ENCODE measurements at regions not wholly inside any gene's neighbourhood (a gene's known extent, or its start where the extent isn't known, plus 50 kb on each side); places are given as distances from the start of the nearest gene placed in this dataset.

DNA sequence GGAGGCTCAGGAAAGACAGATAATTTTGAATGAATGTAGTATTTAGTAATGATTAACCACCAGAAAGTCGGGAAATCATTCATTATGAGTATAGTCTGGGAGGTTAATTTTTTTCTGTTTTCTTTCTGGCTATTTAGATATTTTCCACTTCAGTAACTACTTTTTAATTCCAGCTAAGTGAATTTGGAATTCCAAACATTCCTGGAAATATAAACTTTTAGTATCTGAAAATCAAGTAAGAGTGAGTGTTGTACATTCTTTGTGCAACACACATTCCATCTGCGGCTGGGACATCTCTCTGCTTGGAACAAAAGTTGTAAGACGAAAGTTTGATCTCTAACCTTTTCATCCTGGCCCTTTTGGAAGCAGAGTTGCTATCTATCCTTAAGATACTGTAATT lies 275.7 kb upstream of the SPRED2 start:
- no peak for FAIRE-seq
- DNase-seq (ENCODE audit: low spot score), result peak; percentile 5

- no peak for DNase-seq (ENCODE audit: low spot score)
- FAIRE-seq, result no peak
Observed at GRCh38 chr2:65706411-65706810, 274.0 kb upstream of the SPRED2 start.

DNA sequence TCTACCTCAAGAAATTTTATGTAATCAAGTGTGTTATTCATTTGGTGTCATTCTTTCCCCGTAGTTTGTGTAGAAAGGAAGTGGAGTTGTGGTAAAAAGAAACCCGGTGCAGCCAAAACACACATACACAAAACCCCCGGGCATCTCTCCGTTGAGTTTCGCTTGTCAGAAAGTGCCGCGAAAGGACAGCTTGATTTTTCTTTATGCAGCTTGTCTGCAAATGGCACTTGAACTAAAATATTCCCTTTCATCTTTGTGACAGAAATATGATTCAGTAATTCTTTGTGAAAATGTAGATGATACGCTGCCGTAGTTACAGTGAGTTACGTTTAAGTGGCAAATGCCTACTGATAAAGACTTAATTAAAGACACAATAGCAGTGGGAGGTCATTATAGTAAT lies 268.8 kb upstream of the SPRED2 start:
- DNase-seq (ENCODE audit: low spot score) (no peak), FAIRE-seq (no peak)

- FAIRE-seq (no peak), DNase-seq (ENCODE audit: low spot score) (no peak)
Observed at GRCh38 chr2:65700720-65701119, 268.3 kb upstream of the SPRED2 start.

GRCh38 chr2:65700004-65700651 lies 267.7 kb upstream of the SPRED2 start:
- DNase-seq (ENCODE audit: low spot score) (no peak), FAIRE-seq (no peak)

- DNase-seq (ENCODE audit: low spot score), result no peak
- FAIRE-seq, result no peak
Observed at GRCh38 chr2:65691816-65692215, 259.4 kb upstream of the SPRED2 start.

DNA sequence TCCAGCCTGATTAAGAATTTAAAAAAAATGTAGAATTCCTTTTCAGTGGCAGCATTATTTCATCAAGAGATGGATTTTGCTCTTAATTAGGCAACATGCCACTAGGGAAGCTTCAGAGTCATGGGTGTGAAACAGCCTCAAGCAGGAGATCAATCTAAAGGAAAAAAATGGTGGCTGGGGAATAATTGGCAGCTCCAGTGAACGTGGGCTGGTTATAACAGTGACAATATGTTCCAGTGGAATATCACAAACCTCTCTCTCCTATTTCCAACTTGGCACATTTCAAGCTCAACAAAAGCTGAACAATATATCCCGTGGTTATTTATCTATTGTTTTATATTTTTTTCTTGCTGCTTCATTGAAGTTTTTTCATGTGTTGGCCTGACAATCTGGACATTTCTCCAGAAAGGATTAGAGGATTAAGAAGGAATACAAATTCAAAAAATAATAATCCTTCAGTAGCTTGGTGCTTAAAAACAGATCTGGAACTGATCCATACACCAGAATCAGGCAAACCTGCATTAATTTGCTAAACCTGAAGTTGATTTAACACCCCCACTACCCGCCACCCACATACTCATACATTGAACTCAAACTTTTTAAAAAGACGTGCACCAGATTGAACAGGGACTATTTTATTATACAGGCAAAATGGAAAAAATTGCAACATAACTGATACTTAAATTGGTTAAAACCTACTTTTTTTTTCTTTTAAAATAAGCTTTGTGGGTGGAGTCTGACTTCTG lies 255.9 kb upstream of the SPRED2 start:
- FAIRE-seq, result no peak

GRCh38 chr2:65687614-65688013 lies 255.2 kb upstream of the SPRED2 start:
- no peak for FAIRE-seq

More for the DNA sequence above, 255.9 kb upstream of the SPRED2 start:
- DNase-seq (ENCODE audit: low spot score), result no peak

DNA sequence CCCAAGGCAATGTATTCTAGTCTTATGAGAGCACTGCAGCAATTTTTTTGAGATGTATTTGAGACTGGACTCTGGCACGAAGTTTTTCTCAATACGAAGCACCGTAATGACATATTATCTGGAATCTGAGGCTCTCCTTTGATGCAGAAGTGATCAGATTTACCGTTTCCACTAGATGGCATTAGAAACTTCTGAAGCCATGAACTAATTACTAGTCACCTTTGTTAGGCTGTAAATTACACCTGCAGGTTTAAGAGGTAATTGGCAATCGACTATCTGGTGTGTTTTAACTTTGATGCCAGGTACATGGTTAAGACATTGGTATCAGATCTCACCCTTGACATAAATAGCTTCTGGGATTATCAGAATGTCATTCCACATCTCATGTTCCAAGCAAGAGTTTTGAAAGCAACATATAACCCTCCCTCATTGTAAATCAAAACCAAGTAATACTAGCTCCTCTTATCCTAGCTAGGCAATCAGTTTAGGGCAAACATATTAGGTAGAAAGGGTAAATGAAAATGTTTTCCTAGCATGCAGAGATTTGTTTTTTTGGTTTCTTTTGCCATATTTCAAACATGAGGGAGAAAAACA lies 254.6 kb upstream of the SPRED2 start:
- DNase-seq (ENCODE audit: low spot score) (no peak), FAIRE-seq (no peak)

More at GRCh38 chr2:65687614-65688013, 255.2 kb upstream of the SPRED2 start:
- DNase-seq (ENCODE audit: low spot score), result no peak

GRCh38 chr2:65681503-65681902 lies 249.1 kb upstream of the SPRED2 start:
- no peak for DNase-seq (ENCODE audit: low spot score)
- FAIRE-seq, result no peak

GRCh38 chr2:65678779-65679391 lies 246.5 kb upstream of the SPRED2 start:
- FAIRE-seq (no peak), DNase-seq (ENCODE audit: low spot score) (no peak)

DNA sequence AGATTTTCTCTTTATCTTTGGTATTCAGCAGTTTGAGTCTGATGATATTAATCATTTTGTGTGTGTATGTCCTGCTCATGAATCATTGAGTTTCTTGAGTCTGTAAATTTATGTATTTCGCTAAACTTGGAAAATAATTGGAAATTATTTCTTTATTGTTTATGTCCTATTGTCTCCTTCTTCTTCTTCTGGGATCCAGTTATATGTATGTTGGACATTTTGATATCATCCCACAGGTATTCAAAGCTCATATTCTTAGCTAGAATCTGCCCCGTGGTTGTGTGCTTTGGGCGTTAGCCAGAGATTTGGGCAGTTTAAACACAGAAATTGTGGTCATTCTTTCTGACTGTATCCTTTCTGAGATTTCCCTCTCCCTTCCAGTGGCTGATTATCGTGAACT lies 243.0 kb upstream of the SPRED2 start:
- DNase-seq (ENCODE audit: low spot score), result no peak
- FAIRE-seq, result no peak

- FAIRE-seq (no peak), DNase-seq (ENCODE audit: low spot score) (no peak)
Observed at GRCh38 chr2:65671670-65672242, 239.4 kb upstream of the SPRED2 start.

DNA sequence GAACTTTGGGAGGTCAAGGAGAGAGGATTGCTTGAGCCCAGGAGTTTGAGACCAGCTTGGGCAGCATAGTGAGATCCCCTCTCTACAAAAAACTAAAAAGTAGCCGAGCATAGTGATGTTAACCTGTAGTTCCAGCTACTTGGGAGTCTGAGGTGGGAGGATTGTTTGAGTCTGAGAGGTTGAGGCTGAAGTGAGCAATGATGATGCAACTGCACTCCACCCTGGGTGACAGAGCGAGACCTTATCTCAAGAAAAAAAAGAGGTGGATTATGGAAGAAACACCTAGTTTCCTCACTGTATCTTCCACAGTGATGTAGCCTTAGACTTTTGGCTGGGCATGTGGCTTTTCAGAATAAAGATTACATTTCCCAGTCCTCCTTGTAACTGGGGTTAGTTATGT lies 237.2 kb upstream of the SPRED2 start:
- no peak for DNase-seq (ENCODE audit: low spot score)
- FAIRE-seq, result no peak

GRCh38 chr2:65668744-65669143 lies 236.3 kb upstream of the SPRED2 start:
- FAIRE-seq, result no peak
- DNase-seq (ENCODE audit: low spot score), result no peak

- no peak for FAIRE-seq
- DNase-seq (ENCODE audit: low spot score), result no peak
Observed at GRCh38 chr2:65666156-65666725, 233.8 kb upstream of the SPRED2 start.

DNA sequence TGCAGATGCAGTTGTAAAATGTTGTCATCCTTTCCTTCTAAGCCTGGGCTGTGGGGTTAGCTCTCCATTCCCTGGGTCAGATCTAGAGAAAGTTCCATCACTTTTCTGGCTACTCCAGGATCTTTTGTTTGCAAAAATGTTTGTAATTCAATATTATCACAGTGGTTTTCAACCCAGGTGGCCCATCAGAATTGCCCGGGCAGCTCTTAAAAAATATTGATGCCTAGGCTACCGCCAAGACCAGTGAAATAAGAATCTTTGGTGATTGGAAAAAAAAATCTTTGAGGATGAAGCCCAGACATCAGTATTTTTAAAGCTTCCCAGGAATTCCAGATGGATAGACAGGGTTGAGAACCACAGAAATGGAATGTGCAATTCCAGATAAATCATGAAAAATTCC lies 232.5 kb upstream of the SPRED2 start:
- DNase-seq (ENCODE audit: low spot score) (no peak), FAIRE-seq (no peak)

- DNase-seq (ENCODE audit: low spot score), result no peak
- no peak for FAIRE-seq
Observed at GRCh38 chr2:65663831-65664407, 231.5 kb upstream of the SPRED2 start.

- no peak for FAIRE-seq
- no peak for DNase-seq (ENCODE audit: low spot score)
Observed at GRCh38 chr2:65662654-65663432, 230.4 kb upstream of the SPRED2 start.

- FAIRE-seq, result no peak
- DNase-seq (ENCODE audit: low spot score), result no peak
Observed at GRCh38 chr2:65661980-65662653, 229.7 kb upstream of the SPRED2 start.
